Loucy (cell line): ENCODE measurements at regions not wholly inside any gene's neighbourhood (a gene's known extent, or its start where the extent isn't known, plus 50 kb on each side); places are given as distances from the start of the nearest gene placed in this dataset.

Source experiments
- H2AFZ ChIP-seq: fragments of 200-600 bp; sonication (generic); 2 replicates; pipeline ENCODE4 v1.6.0; 2016; ENCODE audit warnings: antibody characterized with exemption, mild to moderate bottlenecking, low read length, moderate library complexity
- H3F3A ChIP-seq: fragments of 200-600 bp; 2 replicates; pipeline ENCODE4 v1.6.0; 2016; ENCODE audit warnings: antibody characterized with exemption, low read depth, mild to moderate bottlenecking
- H3K27me3 ChIP-seq: fragments of 200-600 bp; sonication (generic); 2 replicates; pipeline ENCODE4 v1.6.1; 2014; ENCODE audit warnings: low read length, mild to moderate bottlenecking; ENCODE audit not compliant: insufficient read depth, poor library complexity, severe bottlenecking
- H3K36me3 ChIP-seq: fragments of 200-600 bp; sonication (generic); 2 replicates; pipeline ENCODE4 v1.6.1; 2016; ENCODE audit warnings: low read length; ENCODE audit not compliant: insufficient read depth
- H3K4me1 ChIP-seq: fragments of 200-600 bp; sonication (generic); 2 replicates; pipeline ENCODE4 v1.5.1; 2014; ENCODE audit warnings: low read length, mild to moderate bottlenecking; ENCODE audit not compliant: insufficient read depth, poor library complexity, severe bottlenecking
- H3K4me2 ChIP-seq: fragments of 200-600 bp; sonication (generic); 2 replicates; pipeline ENCODE4 v1.6.0; 2014; ENCODE audit warnings: antibody characterized with exemption, low read length, low read depth, mild to moderate bottlenecking; ENCODE audit not compliant: poor library complexity, severe bottlenecking
- H3K4me3 ChIP-seq: fragments of 200-600 bp; sonication (generic); 2 replicates; pipeline ENCODE4 v1.5.1; 2014; ENCODE audit warnings: low read length, mild to moderate bottlenecking, mixed read lengths; ENCODE audit not compliant: poor library complexity, severe bottlenecking
- H3K79me2 ChIP-seq: fragments of 200-600 bp; sonication (generic); 2 replicates; pipeline ENCODE4 v1.6.1; 2014; ENCODE audit warnings: low read length; ENCODE audit not compliant: insufficient read depth
- H3K9ac ChIP-seq: fragments of 200-600 bp; sonication (generic); 2 replicates; pipeline ENCODE4 v1.6.0; 2014; ENCODE audit warnings: mild to moderate bottlenecking, low read depth, low read length, moderate library complexity; ENCODE audit not compliant: poor library complexity, severe bottlenecking
- H3K9me2 ChIP-seq: fragments of 200-600 bp; sonication (generic); replicated peaks from 2 replicates; pipeline ENCODE4 v1.6.1; 2016; ENCODE audit warnings: low read depth, low read length, mixed read lengths
- H3K9me3 ChIP-seq: fragments of 200-600 bp; sonication (generic); 2 replicates; pipeline ENCODE4 v1.6.1; 2014; ENCODE audit warnings: mild to moderate bottlenecking, antibody characterized with exemption, low read length, low read depth; ENCODE audit not compliant: insufficient read depth
- H4K20me1 ChIP-seq: fragments of 200-600 bp; sonication (generic); 2 replicates; pipeline ENCODE4 v1.6.0; 2014; ENCODE audit warnings: antibody characterized with exemption, low read length, mild to moderate bottlenecking; ENCODE audit not compliant: insufficient read depth, poor library complexity, severe bottlenecking
- EZH2phosphoT487 ChIP-seq: fragments of 200-600 bp; IDR thresholded peaks from 2 replicates; pipeline ENCODE4 v1.6.1; 2018; ENCODE audit warnings: antibody characterized with exemption, mild to moderate bottlenecking, moderate library complexity, borderline replicate concordance
- TF ChIP-seq, protein P1 (sequence below): fragments of 200-600 bp; sonication (generic); conservative IDR thresholded peaks from 2 replicates; pipeline ENCODE4 v1.5.1; 2014; ENCODE audit warnings: mild to moderate bottlenecking, antibody characterized with exemption, low read length

DNA sequence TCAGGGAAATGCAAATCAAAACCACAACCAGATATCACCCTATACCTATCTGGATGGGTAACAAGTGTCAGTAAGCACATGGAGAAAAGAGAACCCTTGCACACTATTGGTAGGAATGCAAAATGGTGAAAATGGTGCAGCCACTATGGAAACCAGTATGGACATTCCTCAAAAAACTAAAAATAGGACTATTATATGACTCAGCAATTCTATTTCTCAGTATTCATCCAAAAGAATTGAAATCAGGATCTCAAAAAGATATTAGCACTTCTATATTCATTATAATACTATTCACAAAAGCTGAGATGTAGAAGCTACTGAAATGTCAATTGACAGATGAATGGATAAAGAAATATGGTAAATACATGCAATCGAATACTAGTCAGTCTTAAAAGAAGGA, 491.1 kb upstream of the MYT1L start:
- Histone ChIP-seq H3K4me2 (no peak overlapping the region), H3K9me2 (no peaks in the 10 kb centered on the region), H4K20me1 (no peaks in the 10 kb centered on the region), H3K27me3 (no peaks in the 10 kb centered on the region), H3K9ac (no peak overlapping the region), H3K9me3 (peaks cover 4% of the 10 kb centered on the region; the same call in 1 of the 2 replicates), H3F3A (no peaks in the 10 kb centered on the region), H2AFZ (no peak overlapping the region), H3K36me3 (no peaks in the 10 kb centered on the region), H3K4me3 (no peak overlapping the region), H3K4me1 (no peaks in the 10 kb centered on the region), H3K79me2 (no peaks in the 10 kb centered on the region)
- no peak for TF ChIP-seq EZH2phosphoT487

DNA sequence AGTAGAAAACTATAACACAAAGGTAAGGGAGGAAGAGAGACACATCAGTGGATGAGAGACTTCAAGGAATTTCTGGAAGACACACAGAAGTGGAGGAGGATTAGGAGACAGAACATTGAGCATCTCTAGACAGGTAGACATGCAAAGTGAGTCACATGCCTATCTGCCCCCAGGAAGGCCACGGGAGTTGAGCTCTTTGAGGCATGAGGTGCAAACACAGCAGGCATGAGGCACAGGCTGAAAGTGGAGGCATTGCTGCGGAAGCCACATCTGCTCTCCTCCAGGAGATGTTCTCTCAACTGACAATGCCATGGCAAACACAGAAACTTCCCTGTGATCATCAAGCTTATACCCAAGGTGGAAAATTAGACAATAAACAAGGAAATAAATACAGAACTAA, 481.6 kb upstream of the MYT1L start:
- H3F3A ChIP-seq = no peaks in the 10 kb centered on the region
- no peak overlapping the region for H3K4me2 ChIP-seq
- no peaks in the 10 kb centered on the region for H4K20me1 ChIP-seq
- TF ChIP-seq, protein P1, sequence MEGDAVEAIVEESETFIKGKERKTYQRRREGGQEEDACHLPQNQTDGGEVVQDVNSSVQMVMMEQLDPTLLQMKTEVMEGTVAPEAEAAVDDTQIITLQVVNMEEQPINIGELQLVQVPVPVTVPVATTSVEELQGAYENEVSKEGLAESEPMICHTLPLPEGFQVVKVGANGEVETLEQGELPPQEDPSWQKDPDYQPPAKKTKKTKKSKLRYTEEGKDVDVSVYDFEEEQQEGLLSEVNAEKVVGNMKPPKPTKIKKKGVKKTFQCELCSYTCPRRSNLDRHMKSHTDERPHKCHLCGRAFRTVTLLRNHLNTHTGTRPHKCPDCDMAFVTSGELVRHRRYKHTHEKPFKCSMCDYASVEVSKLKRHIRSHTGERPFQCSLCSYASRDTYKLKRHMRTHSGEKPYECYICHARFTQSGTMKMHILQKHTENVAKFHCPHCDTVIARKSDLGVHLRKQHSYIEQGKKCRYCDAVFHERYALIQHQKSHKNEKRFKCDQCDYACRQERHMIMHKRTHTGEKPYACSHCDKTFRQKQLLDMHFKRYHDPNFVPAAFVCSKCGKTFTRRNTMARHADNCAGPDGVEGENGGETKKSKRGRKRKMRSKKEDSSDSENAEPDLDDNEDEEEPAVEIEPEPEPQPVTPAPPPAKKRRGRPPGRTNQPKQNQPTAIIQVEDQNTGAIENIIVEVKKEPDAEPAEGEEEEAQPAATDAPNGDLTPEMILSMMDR = no peak
- TF ChIP-seq EZH2phosphoT487 = no peak
- no peaks in the 10 kb centered on the region for H3K36me3 ChIP-seq
- H3K79me2 ChIP-seq = no peaks in the 10 kb centered on the region
- no peaks in the 10 kb centered on the region for H3K27me3 ChIP-seq
- H2AFZ ChIP-seq = no peak overlapping the region
- H3K4me1 ChIP-seq = no peaks in the 10 kb centered on the region
- no peak overlapping the region for H3K4me3 ChIP-seq
- H3K9ac ChIP-seq = no peak overlapping the region
- H3K9me2 ChIP-seq = no peaks in the 10 kb centered on the region
- H3K9me3 ChIP-seq = peaks cover 10% of the 10 kb centered on the region; the same call in 1 of the 2 replicates

DNA sequence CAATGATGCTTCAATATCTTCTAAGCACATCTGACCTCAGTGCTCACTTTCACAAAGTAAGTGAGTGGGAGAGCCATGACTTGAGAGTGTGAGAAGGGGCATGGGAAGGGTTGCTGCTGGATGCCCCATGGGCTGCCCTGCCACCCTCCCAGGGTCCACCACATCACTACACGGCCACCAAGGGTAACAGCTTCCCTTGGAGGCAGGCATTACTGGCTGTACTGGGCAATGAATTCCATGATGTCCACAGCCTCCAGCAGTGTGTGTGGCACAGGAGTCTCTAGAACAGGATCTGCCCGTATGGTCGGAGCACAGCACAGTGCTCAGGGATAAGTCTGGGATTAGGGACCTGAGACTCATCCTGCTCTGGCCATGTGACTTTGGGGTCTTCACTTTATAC, 481.0 kb upstream of the MYT1L start:
- Histone ChIP-seq H3F3A (no peaks in the 10 kb centered on the region), H3K4me2 (no peak overlapping the region), H2AFZ (no peak overlapping the region), H3K9me3 (peaks cover 10% of the 10 kb centered on the region; the same call in 1 of the 2 replicates), H3K4me3 (no peak overlapping the region), H3K9ac (no peak overlapping the region), H3K79me2 (no peaks in the 10 kb centered on the region), H4K20me1 (no peaks in the 10 kb centered on the region), H3K9me2 (no peaks in the 10 kb centered on the region), H3K4me1 (no peaks in the 10 kb centered on the region), H3K36me3 (no peaks in the 10 kb centered on the region), H3K27me3 (no peaks in the 10 kb centered on the region)
- no peak for TF ChIP-seq EZH2phosphoT487
- TF ChIP-seq, protein P1 = no peak

DNA sequence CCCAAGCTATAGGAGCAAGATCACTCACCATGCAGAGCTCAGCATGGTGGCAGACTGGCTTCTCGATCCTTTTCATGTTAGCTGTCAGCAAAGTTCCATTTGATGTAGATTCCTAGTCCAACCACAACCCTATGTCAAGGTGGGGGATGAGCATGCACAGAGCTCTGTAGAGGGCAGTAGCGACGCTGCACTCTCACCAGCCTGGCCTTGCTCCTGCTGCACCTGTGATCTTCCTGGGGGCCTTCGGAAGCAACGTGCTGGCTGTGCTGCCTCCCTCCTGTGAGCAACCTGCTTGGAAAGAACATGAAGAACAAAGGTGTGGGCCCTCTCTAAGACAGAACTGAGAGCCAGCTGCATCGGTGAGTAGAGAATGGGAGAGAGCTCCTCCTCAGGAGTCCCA, 479.4 kb upstream of the MYT1L start:
- H3K36me3 ChIP-seq = no peaks in the 10 kb centered on the region

More for the DNA sequence above, 479.4 kb upstream of the MYT1L start:
- H3K4me3 ChIP-seq = no peak overlapping the region
- H3K9me3 ChIP-seq = peaks cover 10% of the 10 kb centered on the region; the same call in 1 of the 2 replicates
- H3K27me3 ChIP-seq = no peaks in the 10 kb centered on the region
- H3K4me2 ChIP-seq = no peak overlapping the region
- no peaks in the 10 kb centered on the region for H3K4me1 ChIP-seq
- no peak overlapping the region for H2AFZ ChIP-seq
- no peak overlapping the region for H3K9ac ChIP-seq
- H3K9me2 ChIP-seq = no peaks in the 10 kb centered on the region
- H3K79me2 ChIP-seq = no peaks in the 10 kb centered on the region
- no peaks in the 10 kb centered on the region for H4K20me1 ChIP-seq
- no peaks in the 10 kb centered on the region for H3F3A ChIP-seq
- no peak for TF ChIP-seq EZH2phosphoT487
- TF ChIP-seq, protein P1 = no peak
